Esophagus muscularis mucosa (tissue), 4 donors: ENCODE measurements at regions not wholly inside any gene's neighbourhood (a gene's known extent, or its start where the extent isn't known, plus 50 kb on each side); places are given as distances from the start of the nearest gene placed in this dataset.

Source experiments
- DNase-seq: peaks from one replicate; pipeline ENCODE4 v3.0.0-alpha.2; 2017; ENCODE audit errors: extremely low spot score
- H3K27ac ChIP-seq, 4 donors: fragments of 200-600 bp; sonication (generic); replicated peaks in 1 of 4; 1 replicate in 3 of 4; 2 replicates in 1 of 4; pipeline ENCODE4 v1.5.1; 2016 to 2019; ENCODE audit warnings: mild to moderate bottlenecking in 1 of 4
- H3K27me3 ChIP-seq, 4 donors: fragments of 200-600 bp; sonication (generic); one replicate each; pipeline versions ENCODE4 v1.5.1 to v1.6.0; 2016 to 2019
- H3K36me3 ChIP-seq, 4 donors: fragments of 200-600 bp; sonication (generic); one replicate each; pipeline ENCODE4 v1.5.1; 2016 to 2019
- H3K4me1 ChIP-seq, 4 donors: fragments of 200-600 bp; sonication (generic); one replicate each; pipeline ENCODE4 v1.5.1; 2016 to 2019
- H3K4me3 ChIP-seq, 4 donors: fragments of 200-600 bp; sonication (generic); 1 replicate in 2 of 4; 2 replicates in 2 of 4; pipeline ENCODE4 v1.5.1; 2016 to 2019; ENCODE audit warnings: mild to moderate bottlenecking in 4 of 4, moderate library complexity in 1 of 4
- H3K9me3 ChIP-seq, 4 donors: fragments of 200-600 bp; sonication (generic); 1 replicate in 3 of 4; 2 replicates in 1 of 4; pipeline ENCODE4 v1.5.1; 2016 to 2019
- EP300 ChIP-seq: sonication (generic); formaldehyde crosslinking; IDR thresholded peaks from one replicate; pipeline ENCODE4 v1.6.1; 2017; ENCODE audit warnings: antibody characterized with exemption
- POLR2A ChIP-seq: fragments of 450-650 bp; IDR thresholded peaks from one replicate; pipeline ENCODE4 v1.6.1; 2017; ENCODE audit warnings: antibody characterized with exemption, moderate library complexity, mild to moderate bottlenecking, low read depth
- POLR2AphosphoS5 ChIP-seq, 2 donors: sonication (generic); formaldehyde crosslinking; IDR thresholded peaks; one replicate each; pipeline ENCODE4 v1.6.1; 2017; ENCODE audit warnings: antibody characterized with exemption in 2 of 2
- WGBS: methylation state at CpG from one replicate; pipeline ENCODE4 v1.1.5; 2018; 5-methylcytosine and 5-hydroxymethylcytosine counted together
- intact Hi-C: fragments of 100-400 bp; cut with DNase I; formaldehyde crosslinking; loops from one replicate; pipeline ENCODE4 v1.15.1; 2023
- TF ChIP-seq, protein P1 (sequence below), 3 experiments: fragments of 200-600 bp in 2 of 3; fragments of 450-650 bp in 1 of 3; sonication (generic) in 2 of 3; IDR thresholded peaks; one replicate each; pipeline ENCODE4 v1.5.1; 2017 to 2019; ENCODE audit warnings: antibody characterized with exemption in 3 of 3, mild to moderate bottlenecking in 2 of 3, moderate library complexity in 1 of 3

DNA sequence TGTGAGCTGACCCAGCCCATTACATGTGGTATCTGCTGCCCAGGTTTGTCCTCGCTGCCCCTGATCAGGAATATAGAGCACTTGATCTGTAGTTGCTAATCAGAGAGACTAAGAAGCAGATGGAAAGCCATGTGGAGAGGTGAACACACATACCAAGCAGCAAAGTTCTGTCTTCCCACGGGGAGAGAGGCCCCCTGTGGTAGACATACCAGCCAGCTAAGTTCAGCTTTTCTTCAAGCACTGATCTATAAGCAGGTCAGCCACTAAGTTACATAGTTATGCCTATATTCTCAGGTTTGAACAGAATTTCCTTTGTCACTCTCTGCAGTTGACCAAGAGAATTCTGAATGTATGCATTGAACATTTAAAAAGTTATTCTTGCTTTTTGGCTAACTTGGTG is 76.4 kb downstream of the DDX3Y start:
- Histone ChIP-seq H3K4me1 (no peaks in the 10 kb centered on the region), H3K27ac (no peak overlapping the region), H3K4me3 (no peak overlapping the region), H3K36me3 (no peaks in the 10 kb centered on the region), H3K9me3 (no peaks in the 10 kb centered on the region), H3K27me3 (no peaks in the 10 kb centered on the region)
- TF ChIP-seq, protein P1, sequence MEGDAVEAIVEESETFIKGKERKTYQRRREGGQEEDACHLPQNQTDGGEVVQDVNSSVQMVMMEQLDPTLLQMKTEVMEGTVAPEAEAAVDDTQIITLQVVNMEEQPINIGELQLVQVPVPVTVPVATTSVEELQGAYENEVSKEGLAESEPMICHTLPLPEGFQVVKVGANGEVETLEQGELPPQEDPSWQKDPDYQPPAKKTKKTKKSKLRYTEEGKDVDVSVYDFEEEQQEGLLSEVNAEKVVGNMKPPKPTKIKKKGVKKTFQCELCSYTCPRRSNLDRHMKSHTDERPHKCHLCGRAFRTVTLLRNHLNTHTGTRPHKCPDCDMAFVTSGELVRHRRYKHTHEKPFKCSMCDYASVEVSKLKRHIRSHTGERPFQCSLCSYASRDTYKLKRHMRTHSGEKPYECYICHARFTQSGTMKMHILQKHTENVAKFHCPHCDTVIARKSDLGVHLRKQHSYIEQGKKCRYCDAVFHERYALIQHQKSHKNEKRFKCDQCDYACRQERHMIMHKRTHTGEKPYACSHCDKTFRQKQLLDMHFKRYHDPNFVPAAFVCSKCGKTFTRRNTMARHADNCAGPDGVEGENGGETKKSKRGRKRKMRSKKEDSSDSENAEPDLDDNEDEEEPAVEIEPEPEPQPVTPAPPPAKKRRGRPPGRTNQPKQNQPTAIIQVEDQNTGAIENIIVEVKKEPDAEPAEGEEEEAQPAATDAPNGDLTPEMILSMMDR (IDR thresholded peaks at IDR 0.05) = no peak
- TF ChIP-seq POLR2A (no peak), EP300 (no peak), POLR2AphosphoS5 (IDR thresholded peaks at IDR 0.05) (no peak)
- no CpG with 5 or more reads among the region's 2 CpGs for WGBS
- intact Hi-C loops = no loop called here
- DNase-seq = no peak

DNA sequence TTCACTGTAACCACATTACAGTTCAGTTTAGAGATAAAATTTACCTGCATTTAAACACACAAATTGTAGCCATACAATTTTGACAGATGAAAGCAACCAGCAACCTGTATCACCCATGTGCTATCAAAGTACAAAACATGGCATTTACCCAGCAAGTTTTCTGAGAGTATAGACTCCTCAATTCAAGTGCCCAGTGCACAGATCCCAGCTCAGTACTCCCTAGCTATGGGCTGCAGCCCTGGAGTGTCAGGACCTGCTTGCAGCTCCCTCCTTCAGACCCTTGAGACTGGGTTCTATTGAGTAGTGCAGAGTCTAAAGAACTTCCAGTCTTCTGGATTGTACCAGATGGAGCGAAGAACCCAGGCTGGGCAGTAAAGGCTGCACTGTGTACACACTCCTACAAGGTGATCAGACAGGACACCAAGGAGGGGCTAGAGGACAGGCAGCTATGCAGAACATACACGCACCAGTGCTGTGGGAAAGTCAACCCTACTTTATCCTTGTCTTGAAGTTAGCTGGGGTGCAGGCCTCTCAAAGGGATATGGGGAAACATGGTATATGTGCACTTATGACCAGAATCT is 77.7 kb downstream of the DDX3Y start:
- no peaks in the 10 kb centered on the region for H3K4me1 ChIP-seq
- H3K27me3 ChIP-seq = no peaks in the 10 kb centered on the region

DNA sequence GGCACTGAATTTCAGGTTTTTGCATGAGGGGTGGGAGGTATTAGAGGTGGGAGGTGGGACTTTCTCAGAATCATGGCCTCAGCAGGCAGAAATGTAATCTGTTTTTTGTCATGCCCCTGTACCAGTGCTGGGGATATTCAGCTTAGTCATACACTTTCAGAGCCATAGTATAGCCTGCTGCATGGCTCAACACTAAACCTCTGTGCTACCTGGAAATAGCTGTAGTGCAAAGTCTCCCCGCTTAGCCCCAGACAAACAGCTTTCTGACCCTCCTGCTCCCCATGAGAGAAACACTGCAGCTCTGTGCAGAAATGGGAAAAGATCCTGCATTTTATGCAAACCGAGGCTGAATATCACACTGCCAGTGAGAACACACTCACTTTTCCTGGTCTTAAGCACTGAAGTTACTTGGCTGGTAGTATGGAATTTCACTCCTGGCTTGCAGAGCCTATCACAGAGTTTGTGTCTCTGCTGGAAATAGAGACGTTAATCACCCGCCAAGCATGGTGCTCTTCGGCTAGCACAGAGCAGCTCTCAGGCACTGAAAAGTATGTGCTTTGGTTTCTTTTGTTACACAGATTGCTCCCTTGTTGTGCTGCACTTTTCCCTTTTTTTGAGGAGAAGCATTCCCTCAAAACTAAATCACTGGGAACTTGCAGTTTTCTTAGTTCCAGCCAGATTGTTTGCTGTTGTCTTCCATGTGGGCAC is 80.1 kb downstream of the DDX3Y start:
- intact Hi-C loops = no loop called here
- WGBS = no CpG with 5 or more reads among the region's 5 CpGs
- H3K36me3 ChIP-seq = no peaks in the 10 kb centered on the region
- H3K27ac ChIP-seq = no peak overlapping the region
- H3K9me3 ChIP-seq = no peaks in the 10 kb centered on the region
- no peak overlapping the region for H3K4me3 ChIP-seq
- H3K27me3 ChIP-seq = no peaks in the 10 kb centered on the region
- no peaks in the 10 kb centered on the region for H3K4me1 ChIP-seq
- no peak for TF ChIP-seq POLR2AphosphoS5 (IDR thresholded peaks at IDR 0.05)
- TF ChIP-seq, protein P1 (IDR thresholded peaks at IDR 0.05) = no peak
- no peak for DNase-seq

More for the DNA sequence above, 77.7 kb downstream of the DDX3Y start:
- Histone ChIP-seq H3K4me3 (no peak overlapping the region), H3K36me3 (no peaks in the 10 kb centered on the region), H3K9me3 (no peaks in the 10 kb centered on the region), H3K27ac (no peak overlapping the region)
- intact Hi-C loops = no loop called here
- WGBS = no CpG with 5 or more reads among the region's 2 CpGs
- no peak for DNase-seq
- TF ChIP-seq EP300 = no peak
- TF ChIP-seq, protein P1 (IDR thresholded peaks at IDR 0.05) = no peak
- no peak for TF ChIP-seq POLR2AphosphoS5 (IDR thresholded peaks at IDR 0.05)
- no peak for TF ChIP-seq POLR2A

DNA sequence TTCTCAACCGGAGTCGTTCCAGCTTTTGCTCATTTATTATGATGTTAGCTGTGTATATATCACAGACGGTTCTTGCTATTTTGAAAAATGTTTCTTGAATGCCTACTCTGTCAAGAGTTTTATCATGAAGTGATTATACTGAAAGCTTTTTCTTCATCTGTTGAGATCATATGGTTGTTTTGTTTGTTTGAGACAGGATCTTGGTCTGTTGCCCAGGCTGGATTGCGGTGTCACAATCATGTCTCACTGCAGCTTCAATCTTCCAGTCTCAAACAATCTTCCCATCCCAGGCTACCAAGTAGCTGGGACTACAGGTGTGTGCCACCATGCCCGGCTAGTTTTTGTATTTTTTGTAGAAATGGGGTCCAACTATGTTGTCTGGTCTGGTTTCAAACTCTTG is 112.8 kb downstream of the DDX3Y start:
- no peaks in the 10 kb centered on the region for H3K4me1 ChIP-seq
- no peaks in the 10 kb centered on the region for H3K9me3 ChIP-seq
- TF ChIP-seq POLR2A (no peak), POLR2AphosphoS5 (IDR thresholded peaks at IDR 0.05) (no peak), EP300 (no peak)
- TF ChIP-seq, protein P1 (IDR thresholded peaks at IDR 0.05) = no peak
- no peaks in the 10 kb centered on the region for H3K27me3 ChIP-seq
- no peak overlapping the region for H3K27ac ChIP-seq
- intact Hi-C loops = no loop called here
- no peak for DNase-seq
- no peaks in the 10 kb centered on the region for H3K36me3 ChIP-seq
- WGBS = no CpG with 5 or more reads among the region's 5 CpGs
- no peak overlapping the region for H3K4me3 ChIP-seq

DNA sequence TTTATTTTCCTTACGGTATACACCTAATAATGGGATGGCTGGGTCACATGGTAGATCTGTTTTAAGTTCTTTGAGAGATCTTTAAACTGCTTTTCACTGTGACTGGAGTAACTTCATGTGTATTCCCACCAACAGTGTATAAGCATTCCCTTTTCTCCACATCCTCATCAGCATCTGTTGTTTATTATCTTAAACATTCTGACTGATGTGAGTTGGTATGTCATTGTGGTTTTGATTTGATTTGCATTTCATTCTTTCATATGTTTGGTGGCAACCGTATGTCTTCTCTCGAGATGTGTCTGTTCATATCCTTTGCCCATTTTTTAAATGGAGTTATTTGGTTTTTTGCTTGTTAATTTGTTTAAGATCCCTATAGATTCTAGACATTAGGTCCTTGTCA is 114.8 kb downstream of the DDX3Y start:
- intact Hi-C loops = no loop called here
- H3K27ac ChIP-seq = no peak overlapping the region
- WGBS = no CpG with 5 or more reads among the region's 3 CpGs

More for the DNA sequence above, 114.8 kb downstream of the DDX3Y start:
- no peaks in the 10 kb centered on the region for H3K9me3 ChIP-seq
- TF ChIP-seq, protein P1 (IDR thresholded peaks at IDR 0.05) = no peak
- H3K36me3 ChIP-seq = no peaks in the 10 kb centered on the region
- no peak overlapping the region for H3K4me3 ChIP-seq
- H3K4me1 ChIP-seq = no peaks in the 10 kb centered on the region
- DNase-seq = no peak
- no peaks in the 10 kb centered on the region for H3K27me3 ChIP-seq
